HG02973 (cell line): ENCODE measurements at regions not wholly inside any gene's neighbourhood (a gene's known extent, or its start where the extent isn't known, plus 50 kb on each side); places are given as distances from the start of the nearest gene placed in this dataset.
"Not testable (repeated sequence)": the region's sequence is repeated elsewhere in the genome, so short reads cannot be mapped to it uniquely, and the experiment has no call there.

Source experiments
- ATAC-seq: cut with Tn5 transposase; IDR thresholded peaks from one replicate; pipeline ENCODE4 v1.9.1; 2021; ENCODE audit warnings: moderate library complexity; ENCODE audit not compliant: unreplicated experiment

DNA sequence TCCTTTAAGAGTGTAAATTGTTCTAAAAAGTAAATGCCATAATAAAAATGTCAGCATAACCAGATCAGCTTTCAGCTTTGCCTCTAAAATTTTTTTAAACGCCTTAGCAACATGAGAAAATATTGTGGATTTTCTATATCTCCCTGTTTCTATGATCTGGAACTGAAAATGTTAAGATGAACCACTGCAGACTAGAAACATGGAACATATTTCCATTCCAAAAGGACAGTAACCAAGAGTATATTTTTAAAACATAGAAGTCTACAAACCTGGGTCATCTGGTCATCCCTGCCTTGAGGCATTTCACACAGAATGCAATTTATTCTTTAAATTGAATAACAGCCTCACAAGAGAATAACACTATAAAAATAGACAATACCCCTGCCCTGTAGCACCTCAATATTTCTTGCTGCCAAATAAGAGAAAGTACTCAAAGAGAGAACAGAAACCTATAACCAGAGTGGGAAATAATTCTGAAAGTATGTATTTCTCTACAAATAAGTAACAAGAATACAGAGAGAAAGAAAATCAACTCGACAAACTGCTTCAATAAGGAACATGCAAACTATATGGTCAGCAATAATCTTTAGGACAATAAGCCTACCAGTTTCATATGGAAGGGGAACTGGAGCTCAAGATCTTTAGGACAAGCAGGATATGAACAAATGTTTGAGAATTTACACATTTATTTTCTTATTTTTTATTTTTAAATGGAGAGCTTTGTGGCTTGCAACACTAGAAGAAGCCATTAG is 949.0 kb downstream of the EPHA3 start:
- ATAC-seq, result no peak

DNA sequence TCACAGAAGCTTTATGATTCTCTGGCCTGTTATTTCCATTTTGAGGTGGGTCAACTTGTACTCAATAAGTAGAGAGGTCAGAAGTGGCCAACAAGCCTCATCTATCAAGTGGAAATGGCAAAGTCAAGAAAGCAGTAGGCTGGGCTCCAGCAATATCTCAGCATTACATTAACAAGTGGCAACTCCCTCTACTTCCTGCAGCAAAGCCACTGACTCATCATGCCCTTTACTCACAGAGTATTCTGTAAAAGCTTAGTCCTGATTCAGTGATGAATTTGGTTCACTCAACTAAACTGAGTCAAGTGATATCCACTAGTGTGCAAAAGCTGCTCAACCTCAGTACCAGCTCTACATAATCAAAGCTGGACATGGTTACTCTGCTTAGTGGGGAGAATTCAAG is 954.6 kb downstream of the EPHA3 start:
- no peak for ATAC-seq

DNA sequence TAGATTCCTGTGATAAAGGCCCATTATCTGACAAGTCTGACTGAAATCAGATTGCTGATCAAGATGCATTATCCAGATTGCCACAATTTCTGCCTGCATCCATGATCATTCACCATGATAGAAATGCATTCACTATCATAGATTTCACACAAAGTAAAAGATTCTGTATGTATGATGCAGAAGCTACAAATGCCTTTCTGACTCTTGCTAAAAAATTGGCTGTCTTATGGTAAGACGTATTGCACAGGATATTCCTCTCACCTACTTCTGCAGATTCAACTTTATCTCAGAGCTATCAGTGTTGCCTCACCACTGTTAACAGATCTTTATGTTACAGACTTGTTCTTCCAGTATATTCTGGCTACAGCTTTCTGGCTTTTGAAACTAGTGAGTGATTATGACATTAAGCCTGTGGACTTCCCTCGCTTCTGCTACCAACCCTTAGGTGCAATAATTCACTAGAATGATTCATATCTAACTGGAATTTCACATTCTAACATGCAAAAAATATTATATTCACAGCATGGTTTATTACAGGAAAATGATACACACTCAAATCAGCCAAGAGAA is 955.3 kb downstream of the EPHA3 start:
- no peak for ATAC-seq

DNA sequence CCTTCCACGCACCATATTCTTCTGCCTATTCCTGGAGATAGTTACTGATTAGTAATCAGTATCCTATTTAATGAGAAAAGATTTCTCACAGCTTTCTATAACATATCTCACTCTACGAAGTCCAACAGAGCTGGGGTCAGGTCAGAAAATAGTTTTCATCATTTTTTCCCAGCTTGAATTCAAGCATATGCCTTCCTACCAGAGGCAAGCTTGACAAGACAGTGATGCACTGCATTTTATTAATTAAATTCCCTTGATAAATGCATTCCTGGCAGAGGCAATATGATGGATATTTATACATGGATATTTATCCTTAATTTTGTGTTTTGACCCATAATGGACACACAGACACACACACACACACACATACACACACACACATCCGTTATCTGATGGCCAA is 961.4 kb downstream of the EPHA3 start:
- no peak for ATAC-seq

DNA sequence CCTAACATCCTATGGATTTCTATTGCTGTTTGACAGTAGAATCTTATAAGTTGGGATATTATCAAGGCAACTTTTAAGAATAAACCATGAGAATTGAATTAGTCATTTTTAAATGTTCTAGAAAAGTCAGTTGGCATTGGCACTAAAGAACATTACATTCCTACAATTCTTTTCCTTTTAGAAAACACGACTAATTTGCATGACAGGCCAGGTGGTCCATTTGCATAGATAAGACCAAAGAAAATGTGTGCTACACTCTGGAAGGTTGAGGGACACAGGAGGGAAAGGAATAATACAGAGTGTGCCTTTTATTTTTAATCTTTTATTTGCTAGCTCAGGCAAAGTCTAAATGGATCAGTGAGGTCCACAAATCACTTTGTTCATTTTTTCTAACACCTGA is 962.3 kb downstream of the EPHA3 start:
- ATAC-seq, result no peak

DNA sequence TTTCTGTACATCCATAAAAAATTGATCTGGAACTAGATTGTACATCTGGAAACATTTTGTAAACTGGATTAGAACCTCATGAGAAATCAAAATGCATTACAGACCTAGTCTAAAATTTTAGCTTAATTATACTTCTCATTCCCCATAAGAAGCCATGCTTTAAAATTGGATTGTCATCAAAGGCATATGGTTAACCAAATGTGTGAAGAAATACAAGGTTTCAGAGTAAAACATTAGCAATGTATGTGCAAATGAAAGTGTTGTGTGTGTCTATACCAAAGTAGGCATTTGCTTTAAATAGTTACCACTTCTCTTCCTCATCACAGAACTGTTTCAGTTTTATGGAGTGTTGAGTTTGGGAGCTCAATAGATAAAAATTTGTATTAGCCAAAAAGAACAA is 968.7 kb downstream of the EPHA3 start:
- ATAC-seq, result no peak

DNA sequence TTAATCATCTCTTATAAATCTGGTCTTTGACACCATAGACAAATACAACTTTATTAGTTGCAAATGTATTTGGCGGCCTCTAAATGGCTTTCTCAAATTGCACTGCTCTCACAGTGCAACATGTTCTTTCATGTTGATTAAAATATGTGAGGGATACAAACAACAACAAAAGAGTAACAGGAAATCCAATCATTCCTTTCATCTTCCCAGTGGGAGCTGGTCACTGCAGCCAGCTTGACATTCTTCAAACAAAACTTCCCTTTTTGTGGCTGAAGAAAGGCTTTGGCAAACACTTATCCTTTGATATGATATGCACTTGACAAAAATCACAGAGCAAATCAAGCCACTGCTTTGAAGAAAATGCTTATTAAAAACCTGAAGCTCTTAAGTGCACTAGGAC is 973.6 kb downstream of the EPHA3 start:
- no peak for ATAC-seq

DNA sequence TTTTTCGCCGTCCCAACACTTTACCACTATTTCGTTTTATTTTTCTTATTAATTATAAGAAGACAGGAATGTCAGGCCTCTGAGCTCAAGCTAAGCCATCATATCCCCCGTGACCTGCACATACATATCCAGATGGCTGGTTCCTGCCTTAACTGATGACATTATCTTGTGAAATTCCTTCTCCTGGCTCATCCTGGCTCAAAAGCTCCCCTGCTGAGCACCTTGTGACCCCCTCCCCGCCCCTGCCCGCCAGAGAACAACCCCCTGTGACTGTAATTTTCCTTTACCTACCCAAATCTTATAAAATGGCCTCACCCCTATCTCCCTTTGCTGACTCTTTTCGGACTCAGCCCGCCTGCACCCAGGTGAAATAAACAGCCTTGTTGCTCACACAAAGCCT is 978.9 kb downstream of the EPHA3 start:
- not testable (repeated sequence) for ATAC-seq

DNA sequence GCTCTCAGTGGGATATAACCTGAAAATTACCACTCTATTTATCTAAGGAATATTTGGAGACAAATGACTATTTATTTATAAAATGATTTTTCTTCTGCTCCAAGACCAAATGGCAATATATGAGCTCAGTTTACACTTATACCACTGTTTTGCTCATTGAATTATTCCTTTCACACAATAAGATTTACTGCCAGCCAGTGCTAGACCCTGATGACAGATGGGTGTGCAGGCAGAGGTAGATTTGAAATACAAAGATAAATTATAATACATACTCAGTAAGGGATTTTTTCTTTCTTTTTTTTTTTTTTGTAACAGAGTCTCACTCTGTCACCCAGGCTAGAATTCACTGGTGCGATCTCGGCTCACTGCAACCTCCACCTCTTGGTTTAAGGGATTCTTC is 980.3 kb downstream of the EPHA3 start:
- ATAC-seq, result no peak

DNA sequence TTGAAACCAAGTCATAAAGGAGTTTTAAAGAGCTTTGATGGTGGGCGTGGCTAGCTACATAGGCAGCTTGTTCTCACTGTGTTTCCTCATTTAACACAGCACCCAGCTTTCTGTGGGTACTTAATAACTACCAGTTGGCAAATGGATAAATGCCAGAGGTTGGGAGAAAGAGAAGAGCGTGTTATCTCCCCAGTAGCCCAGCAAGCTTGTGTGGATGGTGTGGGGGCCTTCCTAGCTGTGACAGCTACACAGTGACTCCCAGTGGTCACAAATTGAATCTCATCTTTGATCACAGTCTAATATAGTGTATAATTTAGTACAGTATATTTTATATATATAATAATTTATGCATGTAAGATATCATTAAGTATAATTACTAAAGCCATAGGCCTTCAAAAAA is 984.1 kb downstream of the EPHA3 start:
- no peak for ATAC-seq

DNA sequence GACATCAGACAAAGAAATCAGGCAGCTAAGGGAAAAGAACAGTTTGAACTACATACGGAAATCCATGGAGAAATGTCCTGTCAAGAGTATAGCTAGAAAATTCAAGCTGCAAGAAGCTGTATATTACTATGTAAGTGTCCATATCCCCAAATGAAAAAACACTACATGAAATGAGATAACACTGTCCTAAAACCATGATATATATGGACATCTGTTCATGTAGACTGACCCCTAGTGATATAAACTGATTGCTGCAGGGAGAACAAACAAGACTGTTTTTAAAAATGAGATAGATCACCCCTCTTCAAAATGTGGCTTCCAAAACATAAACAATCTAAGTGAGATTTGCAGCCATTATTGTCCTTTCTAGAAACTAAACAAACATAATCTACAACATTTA is 985.6 kb downstream of the EPHA3 start:
- no peak for ATAC-seq

DNA sequence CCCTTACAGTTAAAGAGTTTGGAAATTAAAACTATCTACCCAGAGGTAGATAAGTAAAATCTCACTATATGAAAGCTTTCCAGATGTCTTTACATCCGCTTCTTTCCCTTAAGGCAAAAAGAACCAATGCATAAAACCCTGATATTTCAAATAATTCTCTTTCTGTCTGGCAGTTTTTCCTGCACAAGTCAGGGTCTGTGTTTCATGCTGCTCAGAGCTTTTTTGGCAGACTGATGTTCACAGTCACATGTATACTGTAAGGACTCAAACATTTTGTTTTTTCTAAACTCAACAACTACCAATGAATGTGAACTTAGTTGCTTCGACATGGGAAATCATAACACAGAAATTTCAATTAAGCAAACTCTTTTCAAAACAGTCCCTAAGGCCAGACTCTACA is 988.4 kb downstream of the EPHA3 start:
- no peak for ATAC-seq

DNA sequence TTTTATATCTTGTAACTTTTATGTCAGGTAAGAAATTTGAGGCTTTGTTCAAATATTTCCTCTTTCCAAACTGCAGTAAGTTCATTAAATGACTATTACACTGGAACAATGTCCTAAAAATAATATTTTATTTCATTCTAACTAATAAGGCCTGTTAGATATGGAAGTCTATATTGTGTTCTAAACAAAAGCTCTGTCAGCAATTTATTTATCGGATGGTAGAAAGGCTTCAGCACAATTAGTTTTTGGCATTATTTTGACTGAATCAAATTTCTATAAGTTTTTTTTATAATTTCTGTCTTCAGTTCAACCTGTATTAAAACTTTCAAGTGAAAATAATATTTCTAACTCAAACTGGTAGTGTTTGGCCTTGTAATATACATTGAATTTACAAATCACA is 992.1 kb downstream of the EPHA3 start:
- no peak for ATAC-seq

DNA sequence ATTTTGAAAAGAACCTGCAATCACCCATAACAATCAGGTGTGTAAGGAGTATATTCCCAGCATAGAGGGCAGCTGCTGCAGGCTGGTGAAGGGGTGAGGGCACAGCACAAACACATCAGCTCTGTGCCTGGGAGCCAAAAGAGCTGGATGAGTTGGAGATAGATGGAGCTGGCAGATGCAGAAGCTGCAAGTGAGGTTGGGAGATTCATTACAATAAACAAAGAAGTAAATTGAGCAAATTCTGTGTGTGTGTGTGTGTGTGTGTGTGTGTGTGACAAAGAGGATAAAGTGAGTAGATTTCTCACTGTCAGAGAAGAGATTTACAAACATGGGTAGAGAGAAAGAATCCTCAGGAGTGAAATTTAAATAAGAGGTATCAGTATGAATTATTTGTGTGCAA is 994.7 kb downstream of the EPHA3 start:
- no peak for ATAC-seq

DNA sequence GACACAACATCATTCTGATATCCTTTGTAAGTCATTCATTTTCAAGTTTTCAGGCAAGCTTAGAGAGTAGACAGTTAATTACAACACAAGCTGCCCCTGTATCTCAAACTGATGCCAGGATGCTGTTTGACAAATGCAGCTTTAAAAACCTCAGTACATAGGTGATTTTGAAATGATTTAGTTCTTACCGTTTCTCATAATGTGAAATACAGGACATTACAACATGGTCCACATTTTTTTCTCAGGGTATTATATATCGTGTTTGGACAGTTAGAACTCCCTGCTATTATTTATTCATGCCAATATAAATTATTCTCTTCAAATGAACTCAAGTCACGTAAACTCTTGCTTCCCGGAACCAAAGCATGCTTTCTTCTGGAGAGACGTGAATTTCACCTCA is 1013.9 kb downstream of the EPHA3 start:
- no peak for ATAC-seq

DNA sequence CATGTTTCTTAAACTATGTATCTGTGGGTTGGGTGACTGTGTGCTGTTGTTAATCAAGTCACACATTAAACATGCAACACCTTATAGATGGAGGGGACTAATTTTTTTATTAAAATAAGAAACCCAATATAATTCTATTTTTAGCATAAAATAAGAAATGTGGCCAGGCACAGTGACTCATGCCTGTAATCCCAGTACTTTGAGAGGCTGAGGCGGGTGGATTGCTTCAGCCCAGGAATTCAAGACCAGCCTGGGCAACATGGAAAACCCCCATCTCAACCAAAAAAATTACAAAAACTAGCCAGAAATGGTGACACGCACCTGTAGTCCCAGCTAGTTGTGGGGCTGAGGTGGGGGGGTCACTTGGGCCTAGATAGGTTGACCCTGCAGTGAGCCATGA is 1021.0 kb downstream of the EPHA3 start:
- no peak for ATAC-seq

DNA sequence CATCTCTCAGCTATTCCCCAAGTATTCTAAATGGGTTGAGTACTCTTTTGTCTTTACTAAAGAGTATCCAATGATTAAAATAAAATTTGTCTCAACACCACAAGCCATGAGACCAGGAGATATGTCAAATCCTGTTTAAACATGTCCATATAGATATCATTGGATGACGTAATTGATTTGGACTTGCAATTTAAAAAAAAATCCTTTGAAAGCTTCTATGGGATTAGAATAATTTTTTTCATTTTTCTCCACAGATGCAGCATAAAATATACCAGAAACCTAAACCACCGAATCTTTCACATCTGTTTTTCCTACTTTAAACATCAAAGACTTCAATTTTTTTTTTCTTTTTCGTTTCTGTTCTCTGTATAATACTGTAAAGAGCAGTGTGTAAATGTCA is 1022.3 kb downstream of the EPHA3 start:
- no peak for ATAC-seq

DNA sequence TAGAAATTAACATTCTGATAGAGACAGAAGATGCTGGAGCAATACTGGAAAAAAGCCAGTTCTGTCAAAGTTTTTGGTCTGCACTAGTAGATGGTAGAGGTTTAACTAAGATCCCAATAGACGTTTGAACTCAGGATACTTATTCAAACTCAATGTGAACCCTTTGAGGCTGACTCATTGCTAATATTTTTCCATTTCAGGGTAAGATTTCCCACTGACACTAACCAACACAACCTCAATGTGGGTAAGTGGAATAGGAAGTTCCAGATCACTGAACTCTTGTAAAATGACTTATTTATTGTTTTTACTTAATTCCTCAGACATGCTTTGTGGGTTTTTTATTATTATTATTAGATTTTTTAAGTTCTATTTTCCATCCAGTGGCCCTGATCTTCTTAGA is 1024.8 kb downstream of the EPHA3 start:
- ATAC-seq, result no peak

DNA sequence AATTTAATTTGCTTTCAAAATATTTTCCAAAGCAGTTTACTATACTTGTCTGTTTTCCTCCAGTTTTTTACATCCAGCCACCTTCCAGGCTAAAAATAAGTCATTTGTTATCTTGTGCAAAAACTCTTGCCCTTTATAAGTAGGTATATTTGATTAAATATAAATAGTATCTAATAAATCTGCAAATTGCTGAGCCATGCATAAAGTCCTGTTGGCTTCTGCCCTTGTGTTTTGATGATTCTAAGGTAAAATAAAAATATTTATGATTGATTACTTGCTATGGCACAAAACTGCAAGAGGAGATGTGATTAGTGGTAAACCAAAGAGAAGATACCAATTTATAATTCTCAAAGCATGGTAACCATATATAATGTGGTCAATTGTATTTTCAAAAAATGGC is 1026.7 kb downstream of the EPHA3 start:
- no peak for ATAC-seq

DNA sequence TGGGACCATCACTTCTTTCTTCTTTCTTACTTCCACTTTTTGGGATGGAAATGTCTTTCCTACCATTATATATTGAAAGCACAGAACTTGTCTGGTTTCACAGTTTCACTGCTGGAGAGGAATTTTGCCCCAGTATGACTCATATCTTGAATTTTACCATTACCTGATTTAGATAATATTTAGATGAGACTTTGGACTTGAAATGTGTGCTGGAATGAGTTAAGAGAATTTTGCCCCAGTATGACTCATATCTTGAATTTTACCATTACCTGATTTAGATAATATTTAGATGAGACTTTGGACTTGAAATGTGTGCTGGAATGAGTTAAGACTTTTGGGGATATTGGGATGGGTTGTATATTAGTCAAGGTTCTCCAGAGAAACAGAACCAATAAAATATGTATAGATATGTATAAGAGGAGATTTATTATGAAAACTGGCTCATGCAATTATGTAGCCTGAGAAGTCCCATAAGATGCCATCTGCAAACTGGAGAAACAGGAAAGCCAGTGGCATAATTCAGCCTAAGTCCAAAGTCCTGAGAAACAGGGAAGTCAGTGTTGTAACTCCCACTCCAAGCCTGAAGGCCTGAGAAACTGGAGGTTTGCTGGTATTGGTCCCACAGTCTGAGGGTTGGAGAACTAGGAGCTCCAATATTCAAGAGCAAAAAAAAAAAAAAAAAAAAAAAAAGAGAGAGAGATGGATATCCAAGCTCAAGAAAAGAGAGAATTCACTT is 1029.2 kb downstream of the EPHA3 start:
- ATAC-seq, result no peak

DNA sequence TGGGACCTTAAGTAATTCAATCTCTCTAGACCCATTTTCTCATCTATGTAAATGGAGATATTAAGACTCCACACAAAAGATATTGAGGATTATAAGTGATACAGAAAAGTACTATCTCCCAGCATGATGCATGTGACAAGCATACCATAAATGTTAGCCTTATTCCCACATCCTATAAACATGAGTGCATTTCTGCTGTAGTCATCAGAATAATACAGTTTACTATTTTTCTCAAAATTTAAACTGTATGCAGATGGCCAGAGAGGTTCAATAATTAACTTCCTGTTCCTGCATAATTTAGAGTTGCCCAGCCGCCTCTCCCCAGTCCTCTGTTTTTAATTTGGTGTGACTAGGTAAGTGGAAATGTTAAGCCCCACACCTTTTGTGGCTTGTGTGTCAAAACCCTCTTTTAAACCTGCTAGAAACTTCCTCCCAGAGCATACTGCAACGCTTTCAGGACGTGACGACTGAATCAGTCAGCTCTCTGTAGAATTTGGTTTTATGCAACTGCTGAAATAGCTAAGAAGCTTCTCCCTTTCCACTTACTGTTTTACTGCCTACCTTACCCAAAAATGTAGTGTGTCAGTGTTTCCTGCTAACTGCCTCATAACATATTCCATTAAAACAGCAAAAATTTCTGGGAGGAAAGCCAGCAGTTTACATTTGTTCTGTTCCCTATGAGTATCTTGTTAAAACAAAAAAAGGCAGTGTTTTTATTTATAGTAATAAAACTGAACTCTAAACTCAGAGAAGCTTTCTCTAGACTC is 1037.9 kb downstream of the EPHA3 start:
- ATAC-seq, result no peak

DNA sequence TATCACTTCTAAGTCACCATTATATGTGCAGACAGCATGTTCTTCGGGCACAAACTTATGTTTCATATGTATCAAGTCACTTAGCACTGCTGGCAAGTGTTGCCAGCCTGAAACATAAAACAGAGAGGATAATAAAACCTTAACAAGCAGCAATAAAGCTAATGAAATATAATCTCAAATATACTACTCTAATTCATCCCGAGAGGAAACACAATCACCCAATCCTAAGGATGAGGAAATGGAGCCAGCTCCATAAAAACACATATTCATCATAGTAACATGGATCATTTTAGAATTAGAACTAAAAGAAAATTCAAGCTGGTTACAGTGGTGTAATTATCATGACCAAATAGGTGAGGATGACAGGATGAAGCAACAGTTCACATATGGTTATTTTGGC is 1072.7 kb downstream of the EPHA3 start:
- no peak for ATAC-seq
